Hepatocyte (in vitro differentiated cells): ENCODE measurements at regions not wholly inside any gene's neighbourhood (a gene's known extent, or its start where the extent isn't known, plus 50 kb on each side); places are given as distances from the start of the nearest gene placed in this dataset.

Experiments
- CTCF ChIP-seq: fragments of 200-600 bp; sonication (generic); IDR thresholded peaks from 2 replicates; pipeline ENCODE4 v1.5.1; 2016; ENCODE audit warnings: antibody characterized with exemption, mild to moderate bottlenecking; ENCODE audit not compliant: poor library complexity
- EZH2 ChIP-seq: fragments of 200-600 bp; sonication (generic); IDR thresholded peaks from 2 replicates; pipeline ENCODE4 v1.6.1; 2016; ENCODE audit warnings: antibody characterized with exemption, mild to moderate bottlenecking, borderline replicate concordance

- TF ChIP-seq CTCF (no peak), EZH2 (no peak)
Observed at GRCh38 chr2:380772-381171, 92.9 kb upstream of the ALKAL2 start.
